Ishikawa (cell line): ENCODE measurements at regions not wholly inside any gene's neighbourhood (a gene's known extent, or its start where the extent isn't known, plus 50 kb on each side); places are given as distances from the start of the nearest gene placed in this dataset.

Source experiments
- EP300 ChIP-seq: IDR thresholded peaks from 2 replicates; pipeline ENCODE4 v1.6.1; 2012; ENCODE audit warnings: borderline replicate concordance
- FOXM1 ChIP-seq: IDR thresholded peaks from 2 replicates; pipeline ENCODE4 v1.6.1; 2012; ENCODE audit warnings: low read depth, borderline replicate concordance
- TAF1 ChIP-seq: IDR thresholded peaks from 2 replicates; pipeline ENCODE4 v1.6.1; 2012; ENCODE audit warnings: low read depth, mild to moderate bottlenecking
- USF1 ChIP-seq: IDR thresholded peaks from 2 replicates; pipeline ENCODE4 v1.6.1; 2012
- YY1 ChIP-seq: IDR thresholded peaks from 2 replicates; pipeline ENCODE4 v1.6.1; 2012; ENCODE audit warnings: low read depth
- ZBTB7A ChIP-seq: IDR thresholded peaks from 2 replicates; pipeline ENCODE4 v1.6.1; 2012; ENCODE audit warnings: low read depth

GRCh38 chr3:124079912-124080276 lies 88.0 kb upstream of the ROPN1 start:
- TF ChIP-seq FOXM1 (no peak), YY1 (no peak), USF1 (no peak), ZBTB7A (no peak), TAF1 (no peak), EP300 (no peak)
